NK-92 treated with Interleukin-12 subunit alpha and Interleukin-12 subunit beta, amount 100 ng/mL, for 24 hours (cell line): ENCODE measurements at regions not wholly inside any gene's neighbourhood (a gene's known extent, or its start where the extent isn't known, plus 50 kb on each side); places are given as distances from the start of the nearest gene placed in this dataset.

Experiments used
- DNase-seq: peaks from one replicate; lab custom pipeline; 2025; lab: John Stamatoyannopoulos, UW

GRCh38 chr5:125766706-125767105, 656.5 kb upstream of the GRAMD2B start:
- no peak for DNase-seq

- no peak for DNase-seq
These were observed 647.3 kb upstream of the GRAMD2B start for GRCh38 chr5:125775896-125776295.

DNA sequence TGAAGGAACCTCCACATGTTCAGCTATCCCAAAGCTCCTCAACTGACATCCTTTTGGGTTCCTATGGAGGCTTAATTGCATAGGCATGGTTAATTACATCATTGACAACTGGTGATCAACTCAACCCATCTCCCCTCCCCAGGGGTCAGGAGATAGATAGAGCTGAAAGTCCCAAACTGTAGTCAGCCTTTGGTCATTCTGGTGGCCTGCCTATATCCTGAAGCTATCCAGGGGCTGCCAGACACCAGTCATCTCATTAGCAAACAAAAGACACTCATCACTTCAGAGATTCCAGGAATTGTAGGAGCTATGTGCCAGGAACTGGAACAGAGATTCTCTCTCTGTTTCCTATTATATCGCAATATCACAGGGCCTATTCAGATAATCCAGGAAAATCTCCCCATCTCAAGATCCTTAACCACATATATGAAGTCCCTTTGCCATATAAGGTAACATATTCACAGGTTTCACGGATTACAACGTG, 646.5 kb upstream of the GRAMD2B start:
- no peak for DNase-seq

DNA sequence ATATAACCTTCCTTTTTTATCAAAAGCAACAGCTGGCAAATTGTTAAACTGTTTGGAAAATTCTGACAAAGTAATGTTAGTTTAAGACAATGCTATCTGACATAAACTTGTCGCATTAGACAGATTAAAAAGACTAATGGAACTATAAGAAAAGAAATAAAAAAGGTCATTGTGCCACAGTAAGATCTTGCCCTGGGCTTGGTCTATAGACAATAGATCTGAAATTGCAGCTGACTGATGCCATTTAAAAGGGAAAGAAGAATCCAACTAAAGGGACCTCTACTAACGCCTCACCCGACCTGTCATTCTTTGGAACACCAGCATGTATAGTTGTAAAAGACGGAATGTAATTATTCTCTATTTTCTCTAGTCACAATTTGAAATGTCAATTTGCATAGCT, 644.4 kb upstream of the GRAMD2B start:
- DNase-seq = no peak

DNA sequence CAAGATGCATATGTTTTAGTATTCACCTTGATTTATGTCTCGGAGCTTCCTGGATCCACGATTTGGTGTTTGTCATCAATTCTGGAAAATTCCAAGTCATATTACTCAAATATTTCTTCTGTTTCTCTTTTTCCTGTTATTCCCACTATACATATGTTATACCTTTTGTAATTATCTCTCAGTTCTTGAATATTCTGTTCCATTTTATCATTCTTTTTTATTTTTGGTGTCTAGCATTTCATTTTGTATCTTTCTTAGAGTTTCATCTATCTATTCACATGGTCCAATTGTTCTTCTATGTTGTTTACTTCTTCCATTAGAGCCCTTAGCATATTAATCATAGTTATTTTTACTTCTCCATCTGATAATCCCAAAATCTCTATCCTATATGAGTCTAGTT, 637.8 kb upstream of the GRAMD2B start:
- DNase-seq = no peak

DNA sequence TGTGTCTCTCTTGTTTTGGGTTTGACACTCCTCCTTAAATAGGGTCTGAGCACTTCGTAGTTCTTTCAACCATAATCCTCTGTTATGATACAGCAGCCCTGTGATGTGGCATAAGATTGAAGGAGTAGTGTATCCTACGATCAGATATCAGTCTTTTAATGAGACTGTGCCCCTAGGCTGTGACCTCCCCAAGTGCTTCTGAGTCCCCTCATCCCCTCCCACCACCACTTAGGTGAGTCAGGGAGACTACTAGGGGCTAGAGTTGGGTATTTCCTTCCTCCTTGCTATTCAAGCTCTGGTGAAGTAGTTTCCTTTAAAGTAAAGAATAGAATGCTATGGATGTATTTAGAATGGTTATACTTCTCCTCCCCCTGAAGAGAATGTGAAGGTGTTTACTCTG, 637.2 kb upstream of the GRAMD2B start:
- DNase-seq = no peak

DNA sequence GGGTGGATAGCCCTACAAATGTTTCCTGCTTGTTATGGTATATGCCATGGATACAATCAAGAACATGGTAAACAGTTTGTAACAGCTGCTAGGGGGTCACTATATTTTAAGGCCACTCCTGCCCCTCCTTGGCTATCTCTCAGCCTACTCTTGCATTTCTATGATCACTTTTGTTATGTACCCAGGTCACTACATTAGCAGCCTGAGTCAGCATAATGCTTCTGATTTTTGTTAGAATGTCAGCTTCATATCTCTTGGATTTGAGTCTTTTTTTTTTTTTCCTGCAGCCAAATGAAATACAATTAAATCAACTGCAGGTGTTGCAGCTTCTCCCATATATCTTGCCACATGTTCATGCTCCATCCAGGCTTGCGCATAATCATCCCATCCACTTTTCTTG, 629.7 kb upstream of the GRAMD2B start:
- DNase-seq = no peak

DNA sequence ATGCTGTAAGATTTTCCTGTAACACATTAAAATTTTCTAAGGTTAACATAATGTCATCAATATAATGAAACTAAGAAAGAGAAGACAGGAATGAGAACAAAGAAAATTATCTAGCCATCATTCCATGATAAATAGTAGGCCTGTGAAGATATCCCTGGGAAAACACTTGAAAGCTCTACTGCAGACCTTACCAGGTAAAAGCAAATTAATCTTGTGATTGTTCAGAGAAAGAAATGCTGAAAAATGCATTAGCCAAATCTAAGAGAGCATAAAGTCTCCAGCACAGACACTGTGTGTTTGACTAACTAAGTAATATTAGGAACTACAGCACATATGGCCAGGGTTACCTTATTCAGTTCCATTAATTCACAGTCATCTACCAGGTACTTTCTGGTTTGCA, 628.3 kb upstream of the GRAMD2B start:
- DNase-seq = no peak

DNA sequence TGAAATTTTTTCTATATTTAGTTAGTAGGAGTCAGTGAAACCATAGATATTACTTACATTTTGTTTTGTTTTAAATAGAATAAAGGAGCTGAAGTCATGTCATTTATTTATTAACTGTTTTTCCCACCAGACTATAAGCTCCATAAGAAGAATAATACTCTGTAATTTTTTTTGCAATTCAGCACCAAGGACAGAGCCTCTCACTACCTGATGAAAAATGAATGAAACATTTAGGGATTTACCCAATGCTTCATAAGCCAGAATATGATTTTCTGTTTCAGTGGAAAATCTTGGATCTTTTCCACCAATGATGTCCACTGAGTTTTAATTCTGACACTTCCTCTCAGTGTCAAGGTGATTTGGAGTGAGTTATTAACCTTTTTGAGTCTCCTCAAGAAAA, 624.9 kb upstream of the GRAMD2B start:
- DNase-seq = no peak

GRCh38 chr5:125812651-125813050, 610.6 kb upstream of the GRAMD2B start:
- no peak for DNase-seq

DNA sequence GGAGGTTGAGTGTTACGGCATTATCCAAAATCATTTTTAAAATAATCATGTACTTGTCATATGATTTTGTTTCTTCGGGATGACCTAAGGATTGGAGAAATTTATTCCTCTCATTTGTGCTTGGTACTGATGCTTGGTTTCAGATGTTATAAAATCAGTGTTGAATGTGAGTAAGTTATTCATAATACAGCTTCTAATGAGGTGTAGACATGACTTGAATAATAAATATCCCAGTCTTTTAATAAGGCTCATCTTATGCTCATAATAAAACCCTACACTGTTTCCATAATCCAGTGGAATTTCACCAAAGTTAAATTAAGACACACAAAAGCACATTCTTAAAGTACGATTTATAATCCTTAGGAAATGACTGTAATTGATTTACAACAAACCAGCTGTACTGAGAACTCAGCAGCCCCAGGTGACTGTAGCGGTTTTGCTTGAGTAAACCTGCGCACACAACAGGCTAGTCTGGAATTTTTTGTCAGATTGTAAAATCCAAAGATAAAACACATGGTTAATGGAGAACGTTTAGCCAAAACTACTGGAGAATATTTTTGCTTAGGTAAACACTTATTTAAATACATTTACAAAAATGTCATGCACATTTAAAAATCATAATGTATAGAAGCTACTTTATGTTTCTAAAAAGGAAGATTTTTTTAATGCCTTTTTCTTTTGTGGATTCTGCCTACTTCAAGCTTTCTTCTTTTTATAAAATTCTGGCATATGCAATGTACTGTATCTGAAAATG, 609.8 kb upstream of the GRAMD2B start:
- DNase-seq = no peak

DNA sequence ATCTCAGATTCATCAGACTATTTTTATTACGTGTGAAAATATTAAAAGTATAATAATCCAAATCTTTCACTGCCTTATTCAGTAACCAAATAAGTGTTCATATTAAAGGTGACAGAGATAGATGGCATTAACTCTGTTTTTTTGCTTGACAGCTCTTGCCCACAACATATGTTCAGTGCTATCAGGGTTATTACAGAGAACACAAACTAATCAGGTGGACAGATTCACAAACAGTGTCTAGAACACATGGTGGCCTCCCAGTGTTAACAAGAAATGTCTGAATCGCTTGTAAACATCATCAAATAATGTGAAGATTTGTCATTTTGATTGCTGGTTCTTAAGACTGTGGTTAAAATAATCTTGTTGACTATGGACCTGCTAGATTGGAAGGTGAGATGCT, 609.1 kb upstream of the GRAMD2B start:
- no peak for DNase-seq

GRCh38 chr5:125823572-125823971, 599.6 kb upstream of the GRAMD2B start:
- DNase-seq = no peak

DNA sequence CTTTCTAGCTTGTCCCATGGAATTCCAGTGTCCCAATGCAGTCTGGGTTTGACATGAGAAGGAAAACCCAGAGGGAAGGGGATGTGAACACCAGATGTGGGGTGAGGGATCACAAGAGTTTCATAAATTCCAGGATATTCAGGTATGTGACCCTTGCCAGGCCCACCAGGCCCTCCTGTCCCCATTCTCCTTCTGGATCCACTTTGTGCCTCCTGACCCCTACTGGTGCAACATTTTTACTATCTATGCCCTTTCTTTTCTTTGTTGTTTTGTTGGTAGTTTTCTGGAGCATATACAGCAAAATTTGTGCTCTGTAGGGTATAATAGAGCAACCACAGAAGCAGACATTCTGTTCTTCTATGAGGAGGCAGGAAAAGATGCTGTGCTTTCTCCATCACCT, 597.0 kb upstream of the GRAMD2B start:
- no peak for DNase-seq

- DNase-seq = no peak
These were observed 593.9 kb upstream of the GRAMD2B start for GRCh38 chr5:125829349-125829748.

DNA sequence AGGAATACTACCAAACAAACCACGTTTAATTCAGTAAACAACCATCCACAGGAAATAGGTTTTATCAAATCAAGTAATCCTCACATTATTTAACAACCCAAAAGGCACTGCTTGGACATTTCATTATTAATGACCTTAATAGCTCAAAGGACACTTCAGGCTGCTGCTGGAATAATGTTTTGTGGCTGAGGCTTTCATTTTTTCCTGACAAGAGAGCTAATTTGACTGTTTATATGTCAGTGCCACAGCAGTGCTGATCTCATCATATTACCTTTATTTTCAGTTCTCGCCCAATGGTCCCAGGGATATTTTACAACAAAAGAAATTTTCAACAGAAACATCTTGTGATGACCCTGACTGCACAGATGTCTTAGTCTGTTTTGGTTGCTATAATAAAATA, 589.8 kb upstream of the GRAMD2B start:
- no peak for DNase-seq

DNA sequence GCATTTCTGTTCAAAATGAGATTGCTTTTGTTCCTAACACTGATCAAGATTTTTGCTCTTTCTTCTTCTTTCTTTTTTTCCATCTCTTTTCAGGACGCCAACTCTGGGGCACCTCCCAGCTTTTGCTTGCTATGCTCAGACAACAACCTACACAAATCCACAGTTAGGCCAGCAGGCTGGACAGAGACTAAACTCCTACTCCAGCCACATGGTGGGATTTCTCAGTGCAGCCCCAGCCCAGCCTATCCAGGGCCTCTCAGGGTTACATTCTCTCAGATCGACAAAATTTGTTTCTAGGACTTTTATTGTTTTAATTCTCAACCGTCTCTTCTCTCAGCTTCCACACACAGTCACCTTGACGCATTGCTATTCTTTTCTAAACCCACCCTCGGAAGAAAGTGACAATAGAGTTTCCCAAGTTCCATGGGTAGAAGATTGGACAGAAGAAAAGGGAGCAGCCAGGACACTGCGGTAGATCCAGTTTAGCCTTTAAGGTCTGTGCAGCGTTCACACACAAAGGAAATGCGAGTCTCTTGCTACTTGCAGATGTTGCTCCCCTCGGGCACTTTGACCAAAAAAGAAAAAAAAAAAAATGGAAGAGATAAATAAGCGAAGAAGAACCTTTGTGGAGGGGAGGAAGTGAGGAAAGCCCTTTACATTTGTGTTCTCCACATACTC, 588.6 kb upstream of the GRAMD2B start:
- no peak for DNase-seq

- no peak for DNase-seq
These were observed 587.7 kb upstream of the GRAMD2B start for GRCh38 chr5:125835293-125836172.

DNA sequence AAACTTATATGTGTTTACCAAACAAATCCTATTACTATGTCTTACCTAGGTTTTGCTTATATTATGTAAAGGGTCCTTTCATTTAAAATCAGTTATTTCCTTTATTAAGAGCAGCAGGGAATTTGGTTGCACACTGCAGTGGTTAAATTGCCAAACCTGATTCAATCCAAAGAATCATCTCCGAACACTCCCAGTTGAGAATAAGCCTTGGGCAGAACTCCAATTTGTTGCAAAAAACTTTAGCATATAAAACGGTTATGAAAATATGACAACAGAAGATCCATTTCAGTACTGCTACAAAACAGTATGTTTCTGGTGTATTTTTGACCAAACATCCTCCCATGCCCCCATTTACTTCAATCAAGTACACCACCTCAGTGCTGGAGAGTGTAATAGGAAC, 587.0 kb upstream of the GRAMD2B start:
- DNase-seq = no peak

DNA sequence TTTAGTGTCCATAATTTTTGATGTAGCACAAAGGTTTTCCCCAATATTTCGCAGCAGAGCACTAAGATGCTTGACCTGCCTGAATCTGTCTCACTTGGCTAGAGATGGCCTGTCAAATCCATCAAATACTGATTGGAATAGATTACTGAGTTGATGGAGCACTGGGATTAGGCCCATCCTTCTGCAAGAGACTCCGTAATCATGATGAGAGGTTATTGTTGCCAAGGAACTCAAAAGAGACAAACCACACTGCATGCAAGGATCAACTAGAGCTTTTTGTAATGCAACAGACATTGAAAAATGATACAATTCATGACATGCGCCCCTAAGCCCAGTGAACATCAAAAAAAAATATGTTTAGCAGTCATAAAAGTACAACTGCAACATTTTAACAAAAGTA, 585.3 kb upstream of the GRAMD2B start:
- no peak for DNase-seq

DNA sequence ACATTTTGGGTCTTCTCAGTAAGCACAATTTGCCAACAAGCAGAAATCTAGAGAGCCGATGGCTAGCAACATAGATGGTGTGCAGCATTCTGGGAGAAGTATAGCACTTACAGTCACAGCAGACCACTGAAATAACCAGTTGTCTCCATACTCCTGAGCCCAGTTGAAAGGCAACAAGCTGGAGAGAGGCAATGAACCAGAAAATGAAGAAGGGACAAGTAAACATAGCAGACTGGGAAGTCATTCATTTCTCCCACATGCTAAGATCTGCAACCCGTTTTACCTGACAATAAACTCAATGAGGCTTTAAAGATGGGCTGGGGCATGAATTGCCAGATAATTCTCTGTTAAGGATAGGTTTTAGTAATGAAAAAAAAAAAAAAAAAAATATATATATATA, 575.6 kb upstream of the GRAMD2B start:
- DNase-seq = no peak

DNA sequence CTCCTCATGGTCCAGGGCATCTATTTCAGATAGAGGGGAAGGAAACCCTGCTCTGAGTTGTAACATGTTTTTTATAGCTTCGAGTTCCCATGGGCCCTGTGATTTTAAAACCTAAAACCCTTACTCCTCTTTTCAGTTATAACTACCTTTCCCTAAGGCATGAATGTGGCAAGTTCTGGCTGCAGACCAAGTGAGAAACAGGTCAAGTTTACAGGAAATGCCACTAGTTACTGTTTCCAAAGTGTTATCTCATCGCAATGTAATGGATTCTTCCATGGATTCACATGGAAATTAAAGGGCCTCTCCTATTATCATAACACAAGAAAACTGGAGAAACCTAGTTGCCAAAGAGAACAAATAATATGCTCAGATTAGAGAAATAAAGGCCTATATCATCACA, 574.5 kb upstream of the GRAMD2B start:
- DNase-seq = no peak

GRCh38 chr5:125856949-125857348, 566.3 kb upstream of the GRAMD2B start:
- DNase-seq = no peak
